ENCODE measurements at regions not wholly inside any gene's neighbourhood (a gene's known extent, or its start where the extent isn't known, plus 50 kb on each side); places are given as distances from the start of the nearest gene placed in this dataset.
"Not testable (repeated sequence)": the region's sequence is repeated elsewhere in the genome, so short reads cannot be mapped to it uniquely, and the experiment has no call there.

GRCh38 chr15:35934383-35935049, 388.6 kb upstream of the DPH6 start:
- Histone ChIP-seq H3K9me3 (no peaks in the 10 kb centered on the region), H3K36me3 (no peaks in the 10 kb centered on the region), H3K27me3 (no peaks in the 10 kb centered on the region), H3K4me3 (no peak overlapping the region)
- no peak for DNase-seq

- Histone ChIP-seq H3K36me3 (no peaks in the 10 kb centered on the region), H3K27me3 (no peaks in the 10 kb centered on the region), H3K4me3 (no peak overlapping the region), H3K9me3 (no peaks in the 10 kb centered on the region)
- no peak for DNase-seq
Observed at GRCh38 chr15:35936284-35936683, 390.3 kb upstream of the DPH6 start.

GRCh38 chr15:35937380-35937779, 391.4 kb upstream of the DPH6 start:
- peak; percentile 3 for DNase-seq
- Histone ChIP-seq H3K4me3 (no peak overlapping the region), H3K36me3 (no peaks in the 10 kb centered on the region), H3K27me3 (no peaks in the 10 kb centered on the region), H3K9me3 (no peaks in the 10 kb centered on the region)

GRCh38 chr15:35944945-35945585, 399.1 kb upstream of the DPH6 start:
- H3K9me3 ChIP-seq: no peaks in the 10 kb centered on the region
- no peaks in the 10 kb centered on the region; the same call in 1 of the 2 replicates for H3K27me3 ChIP-seq
- DNase-seq: no peak
- no peak overlapping the region for H3K4me3 ChIP-seq
- H3K36me3 ChIP-seq: no peaks in the 10 kb centered on the region

- no peak for DNase-seq
- no peaks in the 10 kb centered on the region for H3K9me3 ChIP-seq
- no peak overlapping the region for H3K4me3 ChIP-seq
- no peaks in the 10 kb centered on the region for H3K36me3 ChIP-seq
- no peaks in the 10 kb centered on the region for H3K27me3 ChIP-seq
Observed at GRCh38 chr15:35953424-35953823, 407.5 kb upstream of the DPH6 start.

GRCh38 chr15:35956056-35956455, 410.1 kb upstream of the DPH6 start:
- Histone ChIP-seq H3K27me3 (no peaks in the 10 kb centered on the region), H3K4me3 (no peak overlapping the region), H3K36me3 (no peaks in the 10 kb centered on the region), H3K9me3 (no peaks in the 10 kb centered on the region)
- no peak for DNase-seq

GRCh38 chr15:35958021-35958420, 412.1 kb upstream of the DPH6 start:
- peak; percentile 23 for DNase-seq
- H3K4me3 ChIP-seq: no peak overlapping the region
- no peaks in the 10 kb centered on the region for H3K9me3 ChIP-seq
- no peaks in the 10 kb centered on the region for H3K36me3 ChIP-seq
- H3K27me3 ChIP-seq: no peaks in the 10 kb centered on the region

- Histone ChIP-seq H3K27me3 (no peaks in the 10 kb centered on the region), H3K4me3 (no peak overlapping the region), H3K36me3 (no peaks in the 10 kb centered on the region), H3K9me3 (no peaks in the 10 kb centered on the region)
- DNase-seq: no peak
Observed at GRCh38 chr15:35958975-35959374, 413.0 kb upstream of the DPH6 start.

- H3K36me3 ChIP-seq: no peaks in the 10 kb centered on the region
- no peak for DNase-seq
- no peak overlapping the region for H3K4me3 ChIP-seq
- no peaks in the 10 kb centered on the region for H3K9me3 ChIP-seq
- no peaks in the 10 kb centered on the region for H3K27me3 ChIP-seq
Observed at GRCh38 chr15:35963326-35963725, 417.4 kb upstream of the DPH6 start.

GRCh38 chr15:35966781-35967180, 420.8 kb upstream of the DPH6 start:
- Histone ChIP-seq H3K4me3 (no peak overlapping the region), H3K9me3 (no peaks in the 10 kb centered on the region), H3K27me3 (no peaks in the 10 kb centered on the region), H3K36me3 (no peaks in the 10 kb centered on the region)
- DNase-seq: no peak

GRCh38 chr15:35967968-35968367, 422.0 kb upstream of the DPH6 start:
- DNase-seq, H3K27me3 ChIP-seq, H3K36me3 ChIP-seq, H3K9me3 ChIP-seq, H3K4me3 ChIP-seq: not testable (repeated sequence)

- no peak for DNase-seq
- Histone ChIP-seq H3K36me3 (no peaks in the 10 kb centered on the region), H3K27me3 (no peaks in the 10 kb centered on the region), H3K4me3 (no peak overlapping the region), H3K9me3 (no peaks in the 10 kb centered on the region)
Observed at GRCh38 chr15:35973029-35973428, 427.1 kb upstream of the DPH6 start.

GRCh38 chr15:35974052-35974451, 428.1 kb upstream of the DPH6 start:
- Histone ChIP-seq H3K27me3 (no peaks in the 10 kb centered on the region), H3K4me3 (no peak overlapping the region), H3K36me3 (no peaks in the 10 kb centered on the region), H3K9me3 (no peaks in the 10 kb centered on the region)
- DNase-seq: no peak

GRCh38 chr15:35975941-35976340, 430.0 kb upstream of the DPH6 start:
- Histone ChIP-seq H3K27me3 (no peaks in the 10 kb centered on the region), H3K4me3 (no peak overlapping the region), H3K36me3 (no peaks in the 10 kb centered on the region), H3K9me3 (no peaks in the 10 kb centered on the region)
- DNase-seq: no peak

- Histone ChIP-seq H3K36me3 (no peaks in the 10 kb centered on the region), H3K9me3 (no peaks in the 10 kb centered on the region), H3K4me3 (no peak overlapping the region), H3K27me3 (no peaks in the 10 kb centered on the region)
- no peak for DNase-seq
Observed at GRCh38 chr15:35979608-35980007, 433.6 kb upstream of the DPH6 start.

GRCh38 chr15:35980719-35981118, 434.8 kb upstream of the DPH6 start:
- Histone ChIP-seq H3K4me3 (no peak overlapping the region), H3K27me3 (no peaks in the 10 kb centered on the region), H3K9me3 (no peaks in the 10 kb centered on the region), H3K36me3 (no peaks in the 10 kb centered on the region)
- no peak for DNase-seq

- Histone ChIP-seq H3K9me3 (no peaks in the 10 kb centered on the region), H3K4me3 (no peak overlapping the region), H3K36me3 (no peaks in the 10 kb centered on the region), H3K27me3 (no peaks in the 10 kb centered on the region)
- peak; percentile 12 for DNase-seq
Observed at GRCh38 chr15:35986191-35986721, 440.3 kb upstream of the DPH6 start.

GRCh38 chr15:35987056-35987455, 441.1 kb upstream of the DPH6 start:
- H3K27me3 ChIP-seq: no peaks in the 10 kb centered on the region
- no peak for DNase-seq

More at GRCh38 chr15:35987056-35987455, 441.1 kb upstream of the DPH6 start:
- Histone ChIP-seq H3K9me3 (no peaks in the 10 kb centered on the region), H3K36me3 (no peaks in the 10 kb centered on the region), H3K4me3 (no peak overlapping the region)
